Activated T-helper 1 cell treated with anti-CD3 and anti-CD28 coated beads, Interleukin-2, amount 50 U/mL, for 16 hours (primary cell): ENCODE measurements at regions not wholly inside any gene's neighbourhood (a gene's known extent, or its start where the extent isn't known, plus 50 kb on each side); places are given as distances from the start of the nearest gene placed in this dataset.
"Not testable (repeated sequence)": the region's sequence is repeated elsewhere in the genome, so short reads cannot be mapped to it uniquely, and the experiment has no call there.

ENCODE experiments used
- DNase-seq, 2 donors: peaks; one replicate each; pipeline ENCODE4 v3.0.0-alpha.2; 2020; ENCODE audit warnings: low read depth in 1 of 2, low spot score in 1 of 2

GRCh38 chr2:105538840-105539239, 140.0 kb upstream of the FHL2 start:
- no peak for DNase-seq

DNA sequence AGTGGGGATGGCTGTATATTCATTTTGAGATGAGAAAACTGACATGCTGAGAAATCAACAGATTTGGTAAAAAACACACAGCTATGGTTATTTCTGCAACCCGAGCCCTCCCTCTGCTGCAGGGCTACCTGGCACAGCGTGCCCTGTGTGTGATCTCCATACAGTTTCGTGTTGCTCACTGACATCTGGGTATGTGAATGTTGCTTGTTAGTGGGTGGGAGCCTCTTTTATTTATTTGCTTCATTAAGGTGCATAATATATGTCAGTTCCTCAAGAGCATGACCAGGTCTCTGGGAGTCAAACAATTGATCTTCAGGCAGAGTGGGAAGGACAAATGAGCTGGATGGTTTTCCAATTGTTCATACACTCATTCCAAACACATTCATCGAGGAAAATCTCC, 139.1 kb upstream of the FHL2 start:
- DNase-seq = no peak

DNA sequence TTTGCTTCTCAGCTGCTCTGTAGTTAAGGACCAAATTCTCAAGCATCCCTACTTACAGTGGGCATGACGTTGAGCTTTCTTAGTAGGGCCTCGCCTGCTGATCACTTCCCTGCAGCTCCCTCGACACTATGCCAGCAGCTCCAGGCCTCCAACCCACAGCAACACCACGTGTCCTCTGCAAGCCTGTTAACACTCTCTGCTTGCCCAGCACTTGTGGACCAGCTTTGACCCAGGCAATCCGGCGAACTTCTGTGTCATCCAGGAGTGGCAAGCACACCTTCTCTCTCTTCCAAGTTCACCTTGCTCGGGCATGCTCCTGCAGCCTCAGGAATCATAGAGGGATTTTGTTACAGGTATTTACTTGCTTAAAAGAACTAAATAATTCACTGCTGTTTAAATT, 138.6 kb upstream of the FHL2 start:
- no peak for DNase-seq

- no peak for DNase-seq
Observed at GRCh38 chr2:105536175-105536574, 137.3 kb upstream of the FHL2 start.

- DNase-seq = not testable (repeated sequence)
Observed at GRCh38 chr2:105529258-105529657, 130.4 kb upstream of the FHL2 start.

DNA sequence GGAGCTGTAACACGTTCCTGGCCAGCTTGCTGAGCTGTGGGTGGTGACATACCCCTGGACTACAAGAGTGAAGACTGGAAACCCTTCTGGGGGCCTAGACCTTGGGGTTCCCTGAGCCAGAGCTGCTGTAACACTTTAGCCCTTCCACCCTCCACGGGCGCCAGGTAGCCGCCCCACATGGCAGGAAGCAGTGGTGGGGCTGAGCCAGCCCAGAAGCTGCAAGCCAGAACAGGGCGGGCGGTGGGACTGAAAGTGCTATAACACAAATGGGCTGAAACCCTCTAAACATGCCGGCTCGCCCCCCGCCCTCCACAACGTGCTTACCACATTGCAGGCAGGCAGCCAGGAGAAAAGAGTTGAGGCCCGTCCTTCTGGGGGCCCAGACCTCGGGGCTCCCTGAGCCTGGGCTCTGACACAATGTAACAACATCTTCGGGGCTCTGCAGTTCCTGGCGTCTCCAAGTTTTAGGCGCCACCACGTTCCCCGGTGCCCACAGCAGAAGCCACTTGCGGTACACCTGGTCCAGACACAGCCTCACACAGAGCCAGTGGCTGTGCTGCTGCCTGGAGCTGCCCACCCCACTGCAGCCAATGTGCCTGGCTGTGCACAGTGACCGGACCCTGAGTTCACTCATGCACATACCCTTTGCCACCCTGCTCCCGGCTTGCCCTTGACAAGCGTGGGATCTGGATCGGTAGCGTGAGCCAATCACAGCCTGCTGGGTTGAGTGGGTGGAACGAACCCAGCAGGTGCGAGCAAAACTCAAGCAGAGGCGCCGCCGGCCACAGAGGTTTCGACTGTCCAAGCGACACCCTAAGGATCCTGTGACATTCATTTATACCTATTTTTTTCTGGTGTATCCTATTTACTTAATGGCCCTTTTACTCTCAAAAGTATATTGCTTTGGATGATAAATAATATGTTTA, 127.4 kb upstream of the FHL2 start:
- no peak for DNase-seq

- DNase-seq = no peak
Observed at GRCh38 chr2:105525201-105525600, 126.3 kb upstream of the FHL2 start.

DNA sequence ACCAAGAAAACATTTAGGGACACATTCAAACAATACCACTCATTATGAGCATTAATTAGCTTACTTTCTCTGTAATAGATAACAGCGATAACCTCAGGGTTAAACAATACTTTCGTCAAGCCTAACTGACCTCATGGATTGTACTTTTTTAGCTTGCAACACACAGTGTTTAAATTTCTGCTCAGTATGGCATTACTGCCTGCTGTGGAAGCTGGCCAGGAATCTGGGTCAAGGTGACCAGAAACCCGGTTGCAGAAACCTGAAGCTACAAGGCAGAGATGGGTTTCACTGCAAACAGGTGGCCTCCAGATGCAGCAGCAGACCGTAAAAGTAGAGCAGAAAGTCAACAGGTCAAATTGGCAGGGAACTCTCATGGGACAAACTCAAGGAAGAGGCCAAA, 123.8 kb upstream of the FHL2 start:
- no peak for DNase-seq

DNA sequence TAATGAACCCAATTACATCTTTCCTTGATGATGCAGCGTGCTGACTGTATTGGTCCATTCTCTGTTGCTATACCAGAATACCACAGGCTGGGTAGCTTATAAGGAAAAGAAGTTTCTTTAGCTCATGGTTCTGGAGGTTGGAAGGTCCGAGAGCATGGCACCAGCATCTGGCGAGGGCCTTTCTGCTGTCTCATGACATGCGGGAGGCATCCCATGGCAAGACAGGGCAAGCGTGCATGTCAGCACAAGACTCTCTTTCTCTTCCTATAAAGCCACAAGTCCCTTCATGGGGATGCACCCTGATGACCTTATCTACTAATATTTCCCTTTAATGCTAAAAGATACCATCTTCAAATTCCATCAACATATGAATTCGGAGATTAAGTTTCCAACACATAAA, 122.8 kb upstream of the FHL2 start:
- DNase-seq = no peak

- no peak for DNase-seq
Observed at GRCh38 chr2:105521176-105521575, 122.3 kb upstream of the FHL2 start.

DNA sequence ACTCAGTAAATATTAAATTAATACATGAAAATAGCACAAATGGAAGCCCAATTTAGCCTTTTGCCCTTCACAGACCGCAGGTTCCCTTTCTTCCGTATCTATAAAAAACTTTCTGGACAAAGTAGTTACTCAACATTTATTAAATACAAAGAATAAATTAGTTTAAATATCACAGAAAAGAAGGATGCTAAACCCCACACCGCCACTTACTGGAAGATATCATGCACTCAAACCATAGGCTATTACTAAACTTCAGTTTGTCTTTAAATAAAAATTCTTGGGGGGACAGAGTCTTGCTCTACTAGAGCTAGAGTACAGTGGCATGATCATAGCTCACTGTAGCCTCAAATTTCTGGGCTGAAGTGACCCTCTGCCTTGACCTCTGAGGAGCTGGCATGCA, 120.7 kb upstream of the FHL2 start:
- DNase-seq = no peak

GRCh38 chr2:105518897-105519296, 120.0 kb upstream of the FHL2 start:
- DNase-seq = no peak

GRCh38 chr2:105517814-105518705, 119.2 kb upstream of the FHL2 start:
- no peak for DNase-seq

DNA sequence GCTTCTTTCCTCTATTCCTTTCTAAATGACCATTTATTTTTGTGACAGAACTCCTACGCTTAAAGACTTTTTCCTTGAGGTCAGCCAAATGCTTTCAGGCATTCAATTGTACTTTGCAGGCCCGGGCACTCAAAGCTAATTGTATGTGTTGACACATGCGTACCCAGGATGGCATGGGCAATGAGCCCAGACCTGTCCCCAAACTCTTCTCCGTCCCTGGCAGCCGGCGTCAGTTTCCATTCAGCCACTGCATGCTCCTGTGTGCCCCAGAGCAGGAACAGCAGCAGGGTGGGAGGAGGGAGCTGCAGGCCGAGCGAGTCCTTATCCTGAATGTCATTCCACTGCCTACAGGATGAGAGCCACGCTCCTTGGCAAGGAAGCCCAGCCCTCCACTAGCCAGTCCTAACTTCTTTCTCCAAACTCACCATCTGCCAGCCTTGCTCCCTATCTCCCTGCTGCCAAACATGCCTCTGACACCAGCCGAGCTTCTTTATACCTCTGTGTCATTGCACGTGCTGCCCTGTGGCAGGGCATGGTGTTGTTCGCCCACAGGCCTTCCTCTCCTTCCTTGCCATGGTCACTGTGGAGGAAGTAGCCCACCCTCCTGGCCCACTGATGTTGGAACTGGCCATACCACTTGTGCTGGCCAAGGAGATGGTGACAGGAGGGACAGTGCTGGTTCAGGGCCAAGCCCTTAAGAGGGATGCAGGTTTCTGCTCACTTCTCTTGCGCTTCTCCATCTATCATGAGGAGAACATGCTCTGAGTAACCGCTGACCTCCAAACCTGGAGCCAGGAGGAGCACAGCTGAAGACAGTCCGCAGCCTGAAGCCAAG, 116.9 kb upstream of the FHL2 start:
- no peak for DNase-seq

- no peak for DNase-seq
Observed at GRCh38 chr2:105514576-105514975, 115.7 kb upstream of the FHL2 start.

DNA sequence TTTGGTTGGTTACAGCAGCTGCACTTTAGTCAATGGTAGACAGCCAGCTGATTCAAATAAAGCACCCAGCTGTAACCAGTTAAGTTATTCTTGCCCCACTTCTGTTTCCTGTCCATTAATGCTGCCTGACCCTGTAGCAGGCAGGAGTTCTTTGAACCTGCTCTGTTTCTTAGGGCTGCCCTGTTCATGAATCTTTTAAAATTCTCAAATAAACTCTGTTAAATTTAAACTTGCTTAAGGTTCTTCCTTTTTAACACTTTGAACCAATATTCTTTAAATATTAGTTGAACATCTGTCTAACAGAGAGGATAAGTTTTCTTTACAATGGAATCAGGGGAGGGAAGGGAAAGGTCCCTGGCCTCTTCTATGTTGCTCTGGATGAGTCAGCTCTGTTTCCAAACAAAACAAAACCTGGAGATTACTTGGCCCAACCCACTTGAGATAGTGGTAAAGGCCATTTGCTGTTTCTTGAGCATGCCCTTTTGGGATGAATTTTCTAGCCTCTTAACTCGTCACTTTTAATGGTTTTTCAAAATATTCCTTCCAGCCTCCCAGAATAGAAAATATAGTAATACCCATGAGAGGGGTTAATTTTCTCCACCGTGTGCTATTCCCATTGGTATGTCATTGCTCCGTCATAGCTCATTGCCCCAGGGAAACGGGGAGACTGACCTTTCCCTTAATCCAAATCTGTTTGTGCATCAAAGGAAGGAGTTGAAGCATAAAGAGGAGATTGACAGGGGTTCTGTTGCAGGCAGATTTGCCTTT, 112.1 kb upstream of the FHL2 start:
- no peak for DNase-seq

DNA sequence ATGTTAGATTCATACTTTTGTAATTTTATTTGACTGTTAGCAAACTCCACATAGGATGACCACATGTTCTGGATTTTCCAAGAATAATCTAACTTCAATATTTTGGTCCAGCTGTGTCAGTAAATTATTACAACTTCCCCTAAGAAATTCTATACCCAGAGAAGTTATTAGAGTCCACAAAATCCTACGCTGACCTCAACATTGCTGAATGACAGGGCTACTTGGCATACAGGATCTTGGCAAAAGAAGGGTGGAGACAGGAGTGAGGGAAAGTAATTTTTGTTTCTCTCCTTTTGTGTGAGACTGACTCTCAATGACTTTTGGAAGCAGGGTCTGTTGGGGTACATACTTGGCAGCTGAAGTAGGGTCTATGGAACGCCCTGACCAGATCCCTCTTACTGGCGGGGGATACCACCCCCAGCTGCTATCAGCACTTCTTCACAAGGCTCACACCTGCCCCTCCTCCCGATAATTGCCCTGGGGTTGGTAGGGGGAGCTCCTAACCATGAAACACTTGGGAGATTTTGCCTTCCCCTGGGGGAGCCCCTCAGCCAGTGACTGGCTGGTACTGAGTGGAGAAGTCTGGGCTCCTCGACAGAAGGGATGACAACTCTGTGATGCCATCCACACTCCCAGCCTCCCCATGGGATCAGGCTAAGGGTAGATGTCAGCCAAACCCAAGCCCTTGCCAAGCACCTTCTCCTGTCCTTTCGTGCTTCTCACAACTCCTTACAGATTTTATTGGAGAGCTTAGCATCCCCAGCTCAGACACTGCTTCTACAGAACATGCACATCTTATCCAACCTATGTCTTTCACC, 110.6 kb upstream of the FHL2 start:
- DNase-seq = no peak

DNA sequence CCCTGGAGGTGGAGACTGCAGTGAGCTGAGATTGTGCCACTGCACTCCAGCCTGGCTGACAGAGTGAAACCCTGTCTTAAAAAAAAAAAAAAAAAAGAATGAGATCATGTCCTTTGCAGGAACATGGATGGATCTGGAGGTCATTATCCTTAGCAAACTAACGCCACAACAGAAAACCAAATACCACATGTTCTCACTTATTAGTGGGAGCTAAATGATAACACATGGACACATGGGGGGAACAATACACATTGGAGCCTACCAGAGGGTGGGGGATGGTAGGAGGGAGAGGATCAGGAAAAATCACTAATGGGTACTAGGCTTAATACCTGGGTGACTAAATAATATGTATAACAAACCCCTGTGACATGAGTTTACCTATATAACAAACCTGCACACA, 108.0 kb upstream of the FHL2 start:
- DNase-seq = not testable (repeated sequence)

GRCh38 chr2:105504459-105504858, 105.6 kb upstream of the FHL2 start:
- no peak for DNase-seq
